Activated CD8-positive, alpha-beta T cell treated with anti-CD3 and anti-CD28 coated beads for 36 hours (primary cell): ENCODE measurements at regions not wholly inside any gene's neighbourhood (a gene's known extent, or its start where the extent isn't known, plus 50 kb on each side); places are given as distances from the start of the nearest gene placed in this dataset.
"Not testable (repeated sequence)": the region's sequence is repeated elsewhere in the genome, so short reads cannot be mapped to it uniquely, and the experiment has no call there.

Experiments
- ATAC-seq: fragments of 200-7000 bp; cut with Tn5 transposase; one replicate; pipeline ENCODE4 v1.10.0; 2021; ENCODE audit warnings: mild to moderate bottlenecking, moderate library complexity
- CTCF ChIA-PET: fragments of 350-600 bp; sonication (Branson Sonifier 250); formaldehyde crosslinking; loops from one replicate; lab custom pipeline; 2021; ENCODE audit warnings: antibody characterized with exemption; lab: Charles Lee
- POLR2A ChIA-PET: fragments of 350-600 bp; sonication (Branson Sonifier 250); formaldehyde crosslinking; loops from one replicate; lab custom pipeline; 2021; ENCODE audit warnings: antibody characterized with exemption; lab: Charles Lee
- DNase-seq: peaks from one replicate; pipeline ENCODE4 v3.0.0-alpha.2; 2020
- H3K27ac Mint-ChIP-seq: one replicate; pipeline ENCODE4 v1.8.0; 2021; ENCODE audit warnings: mild to moderate bottlenecking, mixed read lengths
- H3K27me3 Mint-ChIP-seq: one replicate; pipeline ENCODE4 v1.8.0; 2021; ENCODE audit warnings: mixed read lengths
- H3K36me3 Mint-ChIP-seq: one replicate; pipeline ENCODE4 v1.8.0; 2021; ENCODE audit warnings: low read depth, mixed read lengths
- H3K4me1 Mint-ChIP-seq: one replicate; pipeline ENCODE4 v1.8.0; 2021; ENCODE audit warnings: low read depth, mixed read lengths
- H3K4me3 Mint-ChIP-seq: one replicate; pipeline ENCODE4 v1.8.0; 2021; ENCODE audit warnings: mild to moderate bottlenecking, moderate library complexity, mixed read lengths
- H3K9me3 Mint-ChIP-seq: one replicate; pipeline ENCODE4 v1.8.0; 2021; ENCODE audit warnings: mixed read lengths
- intact Hi-C: fragments of 100-400 bp; cut with micrococcal nuclease; formaldehyde crosslinking; loops from one replicate; pipeline ENCODE4 v1.10.0; 2022

- CTCF ChIA-PET, intact Hi-C loops, DNase-seq, H3K9me3 Mint-ChIP-seq, H3K27me3 Mint-ChIP-seq, H3K4me1 Mint-ChIP-seq, H3K27ac Mint-ChIP-seq, ATAC-seq, H3K36me3 Mint-ChIP-seq, H3K4me3 Mint-ChIP-seq, POLR2A ChIA-PET: not testable (repeated sequence)
Measured at GRCh38 chr1:146777826-146778602, 160.1 kb upstream of the NBPF12 start.

- CTCF ChIA-PET, H3K27me3 Mint-ChIP-seq, H3K27ac Mint-ChIP-seq, H3K36me3 Mint-ChIP-seq, H3K4me3 Mint-ChIP-seq, POLR2A ChIA-PET, H3K4me1 Mint-ChIP-seq, intact Hi-C loops, H3K9me3 Mint-ChIP-seq, DNase-seq: not testable (repeated sequence)
- ATAC-seq: peak; percentile 37
Measured at GRCh38 chr1:146774988-146775387, 163.1 kb upstream of the NBPF12 start.

GRCh38 chr1:146774271-146774670 lies 163.9 kb upstream of the NBPF12 start:
- H3K27me3 Mint-ChIP-seq, H3K9me3 Mint-ChIP-seq, H3K4me1 Mint-ChIP-seq, H3K4me3 Mint-ChIP-seq, CTCF ChIA-PET, DNase-seq, H3K36me3 Mint-ChIP-seq, POLR2A ChIA-PET, H3K27ac Mint-ChIP-seq, ATAC-seq, intact Hi-C loops: not testable (repeated sequence)

GRCh38 chr1:146771409-146771808 lies 166.7 kb upstream of the NBPF12 start:
- H3K4me1 Mint-ChIP-seq, H3K36me3 Mint-ChIP-seq, CTCF ChIA-PET, DNase-seq, POLR2A ChIA-PET, H3K27me3 Mint-ChIP-seq, H3K9me3 Mint-ChIP-seq, ATAC-seq, H3K27ac Mint-ChIP-seq, H3K4me3 Mint-ChIP-seq, intact Hi-C loops: not testable (repeated sequence)

GRCh38 chr1:146770998-146771397 lies 167.1 kb upstream of the NBPF12 start:
- ATAC-seq, H3K27ac Mint-ChIP-seq, intact Hi-C loops, CTCF ChIA-PET, H3K4me3 Mint-ChIP-seq, DNase-seq, H3K4me1 Mint-ChIP-seq, H3K9me3 Mint-ChIP-seq, POLR2A ChIA-PET, H3K36me3 Mint-ChIP-seq, H3K27me3 Mint-ChIP-seq: not testable (repeated sequence)

- H3K27ac Mint-ChIP-seq, POLR2A ChIA-PET, intact Hi-C loops, H3K9me3 Mint-ChIP-seq, DNase-seq, H3K36me3 Mint-ChIP-seq, ATAC-seq, H3K27me3 Mint-ChIP-seq, CTCF ChIA-PET, H3K4me1 Mint-ChIP-seq, H3K4me3 Mint-ChIP-seq: not testable (repeated sequence)
Measured at GRCh38 chr1:146763234-146763633, 174.9 kb upstream of the NBPF12 start.

- H3K36me3 Mint-ChIP-seq, ATAC-seq, H3K27ac Mint-ChIP-seq, H3K9me3 Mint-ChIP-seq, POLR2A ChIA-PET, H3K27me3 Mint-ChIP-seq, H3K4me3 Mint-ChIP-seq, CTCF ChIA-PET, intact Hi-C loops, H3K4me1 Mint-ChIP-seq, DNase-seq: not testable (repeated sequence)
Measured at GRCh38 chr1:146756858-146757257, 181.3 kb upstream of the NBPF12 start.

- H3K36me3 Mint-ChIP-seq, H3K27ac Mint-ChIP-seq, POLR2A ChIA-PET, H3K9me3 Mint-ChIP-seq, H3K4me3 Mint-ChIP-seq, DNase-seq, intact Hi-C loops, ATAC-seq, CTCF ChIA-PET, H3K27me3 Mint-ChIP-seq, H3K4me1 Mint-ChIP-seq: not testable (repeated sequence)
Measured at GRCh38 chr1:146748686-146749085, 189.4 kb upstream of the NBPF12 start.

GRCh38 chr1:146731981-146732680 lies 206.0 kb upstream of the NBPF12 start:
- POLR2A ChIA-PET, H3K36me3 Mint-ChIP-seq, ATAC-seq, CTCF ChIA-PET, H3K4me1 Mint-ChIP-seq, H3K27ac Mint-ChIP-seq, DNase-seq, H3K27me3 Mint-ChIP-seq, H3K9me3 Mint-ChIP-seq, intact Hi-C loops, H3K4me3 Mint-ChIP-seq: not testable (repeated sequence)

GRCh38 chr1:146729642-146730344 lies 208.3 kb upstream of the NBPF12 start:
- H3K27ac Mint-ChIP-seq, H3K27me3 Mint-ChIP-seq, H3K4me1 Mint-ChIP-seq, H3K9me3 Mint-ChIP-seq, H3K4me3 Mint-ChIP-seq, ATAC-seq, DNase-seq, CTCF ChIA-PET, H3K36me3 Mint-ChIP-seq, POLR2A ChIA-PET, intact Hi-C loops: not testable (repeated sequence)

- H3K27me3 Mint-ChIP-seq, H3K9me3 Mint-ChIP-seq, H3K27ac Mint-ChIP-seq, POLR2A ChIA-PET, ATAC-seq, H3K4me3 Mint-ChIP-seq, intact Hi-C loops, DNase-seq, H3K36me3 Mint-ChIP-seq, CTCF ChIA-PET, H3K4me1 Mint-ChIP-seq: not testable (repeated sequence)
Measured at GRCh38 chr1:146715054-146715453, 223.1 kb upstream of the NBPF12 start.
